Transverse colon (tissue), 3 donors: ENCODE measurements at regions not wholly inside any gene's neighbourhood (a gene's known extent, or its start where the extent isn't known, plus 50 kb on each side); places are given as distances from the start of the nearest gene placed in this dataset.

Source experiments
- EP300 ChIP-seq: sonication (generic); formaldehyde crosslinking; IDR thresholded peaks from one replicate; pipeline ENCODE4 v1.6.1; 2017; ENCODE audit warnings: antibody characterized with exemption, low read depth
- POLR2A ChIP-seq: fragments of 450-650 bp; IDR thresholded peaks from one replicate; pipeline ENCODE4 v1.6.1; 2016; ENCODE audit warnings: antibody characterized with exemption, mild to moderate bottlenecking, moderate library complexity
- TF ChIP-seq, protein P1 (sequence below), 5 experiments: fragments of 200-600 bp in 3 of 5; fragments of 450-650 bp in 2 of 5; sonication (generic) in 3 of 5; IDR thresholded peaks; 1 replicate in 2 of 5; 2 replicates in 3 of 5; pipeline ENCODE4 v1.5.1; 2016 to 2017; ENCODE audit warnings: antibody characterized with exemption in 5 of 5, inconsistent platforms in 3 of 5, mild to moderate bottlenecking in 2 of 5, moderate library complexity in 1 of 5

GRCh38 chr5:159799701-159800100, 116.6 kb upstream of the ADRA1B start:
- TF ChIP-seq, protein P1, sequence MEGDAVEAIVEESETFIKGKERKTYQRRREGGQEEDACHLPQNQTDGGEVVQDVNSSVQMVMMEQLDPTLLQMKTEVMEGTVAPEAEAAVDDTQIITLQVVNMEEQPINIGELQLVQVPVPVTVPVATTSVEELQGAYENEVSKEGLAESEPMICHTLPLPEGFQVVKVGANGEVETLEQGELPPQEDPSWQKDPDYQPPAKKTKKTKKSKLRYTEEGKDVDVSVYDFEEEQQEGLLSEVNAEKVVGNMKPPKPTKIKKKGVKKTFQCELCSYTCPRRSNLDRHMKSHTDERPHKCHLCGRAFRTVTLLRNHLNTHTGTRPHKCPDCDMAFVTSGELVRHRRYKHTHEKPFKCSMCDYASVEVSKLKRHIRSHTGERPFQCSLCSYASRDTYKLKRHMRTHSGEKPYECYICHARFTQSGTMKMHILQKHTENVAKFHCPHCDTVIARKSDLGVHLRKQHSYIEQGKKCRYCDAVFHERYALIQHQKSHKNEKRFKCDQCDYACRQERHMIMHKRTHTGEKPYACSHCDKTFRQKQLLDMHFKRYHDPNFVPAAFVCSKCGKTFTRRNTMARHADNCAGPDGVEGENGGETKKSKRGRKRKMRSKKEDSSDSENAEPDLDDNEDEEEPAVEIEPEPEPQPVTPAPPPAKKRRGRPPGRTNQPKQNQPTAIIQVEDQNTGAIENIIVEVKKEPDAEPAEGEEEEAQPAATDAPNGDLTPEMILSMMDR (IDR thresholded peaks at IDR 0.05): no peak
- TF ChIP-seq EP300: no peak
- TF ChIP-seq POLR2A: no peak
